Germinal center (tissue), 1 donor: ENCODE measurements at regions not wholly inside any gene's neighbourhood (a gene's known extent, or its start where the extent isn't known, plus 50 kb on each side); places are given as distances from the start of the nearest gene placed in this dataset.

Experiments used
- DNase-seq: peaks from one replicate; pipeline ENCODE4 v3.0.0; 2012; ENCODE audit warnings: mixed read lengths, low spot score

GRCh38 chr18:8969639-8970390, 132.7 kb upstream of the NDUFV2 start:
- no peak for DNase-seq

- DNase-seq = no peak
Measured at GRCh38 chr18:8970843-8971242, 131.7 kb upstream of the NDUFV2 start.

- DNase-seq = no peak
Measured at GRCh38 chr18:8972116-8972515, 130.4 kb upstream of the NDUFV2 start.

- DNase-seq = no peak
Measured at GRCh38 chr18:8974279-8974678, 128.2 kb upstream of the NDUFV2 start.

GRCh38 chr18:8974696-8975095, 127.8 kb upstream of the NDUFV2 start:
- DNase-seq = no peak

GRCh38 chr18:8975624-8976023, 126.9 kb upstream of the NDUFV2 start:
- no peak for DNase-seq

- DNase-seq = no peak
Measured at GRCh38 chr18:8976606-8977005, 125.9 kb upstream of the NDUFV2 start.

- no peak for DNase-seq
Measured at GRCh38 chr18:8977166-8977565, 125.3 kb upstream of the NDUFV2 start.

- DNase-seq = no peak
Measured at GRCh38 chr18:8977701-8978100, 124.8 kb upstream of the NDUFV2 start.

- no peak for DNase-seq
Measured at GRCh38 chr18:8978394-8978793, 124.1 kb upstream of the NDUFV2 start.

- no peak for DNase-seq
Measured at GRCh38 chr18:8979258-8979988, 123.1 kb upstream of the NDUFV2 start.

GRCh38 chr18:8980496-8980895, 122.0 kb upstream of the NDUFV2 start:
- DNase-seq = no peak

GRCh38 chr18:8980918-8981317, 121.6 kb upstream of the NDUFV2 start:
- no peak for DNase-seq

- DNase-seq = peak; percentile 15
Measured at GRCh38 chr18:8982416-8983183, 119.9 kb upstream of the NDUFV2 start.

GRCh38 chr18:8983195-8983594, 119.3 kb upstream of the NDUFV2 start:
- no peak for DNase-seq

GRCh38 chr18:8984131-8984721, 118.3 kb upstream of the NDUFV2 start:
- DNase-seq = no peak

- DNase-seq = no peak
Measured at GRCh38 chr18:8987241-8987640, 115.3 kb upstream of the NDUFV2 start.

GRCh38 chr18:8988260-8988871, 114.1 kb upstream of the NDUFV2 start:
- DNase-seq = peak; percentile 51

GRCh38 chr18:8989017-8989416, 113.5 kb upstream of the NDUFV2 start:
- no peak for DNase-seq

GRCh38 chr18:8989855-8990254, 112.6 kb upstream of the NDUFV2 start:
- no peak for DNase-seq

GRCh38 chr18:8990276-8991031, 112.0 kb upstream of the NDUFV2 start:
- no peak for DNase-seq
